H4 (cell line): ENCODE measurements at regions not wholly inside any gene's neighbourhood (a gene's known extent, or its start where the extent isn't known, plus 50 kb on each side); places are given as distances from the start of the nearest gene placed in this dataset.

ENCODE experiments used
- DNase-seq: peaks from one replicate; pipeline ENCODE4 v3.0.0-alpha.2; 2015; ENCODE audit warnings: low spot score

DNA sequence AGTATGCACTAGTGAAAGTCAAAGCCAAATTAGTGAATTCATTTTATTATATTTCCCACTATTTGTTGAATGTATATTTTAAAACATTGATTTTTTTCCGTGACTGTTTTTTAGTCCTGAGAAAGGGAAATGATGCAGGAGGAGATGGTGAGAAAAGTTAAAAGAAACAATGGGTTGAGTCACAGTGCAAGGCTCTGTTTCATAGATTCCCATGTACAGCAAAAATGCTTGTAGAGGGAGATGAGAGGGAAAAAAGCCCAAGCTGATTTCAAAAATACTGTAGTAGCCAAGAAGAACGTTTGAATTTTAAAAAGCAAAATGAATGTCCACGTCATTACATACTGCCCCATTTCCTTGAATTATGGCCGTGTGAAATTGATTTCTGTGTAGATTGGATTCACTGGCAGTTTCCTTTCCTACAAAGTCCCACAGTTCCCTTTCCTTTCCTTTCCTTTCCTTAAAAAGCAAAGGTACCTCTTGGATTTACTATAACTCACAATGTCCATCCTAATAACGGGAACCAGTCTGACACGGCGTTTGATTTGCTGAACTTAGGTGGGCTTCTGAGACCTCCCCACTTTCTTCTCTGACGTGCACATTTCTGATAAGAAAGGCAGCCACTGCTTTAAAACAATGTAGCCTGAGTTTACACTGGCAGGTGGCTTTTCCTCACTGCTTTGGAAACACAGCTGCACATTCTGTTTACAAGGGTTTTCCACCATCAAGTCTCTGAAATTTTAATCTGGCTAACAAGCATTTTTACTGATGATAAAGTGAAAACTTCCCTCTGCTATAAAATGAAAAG is 63.7 kb downstream of the SPCS3 start:
- no peak for DNase-seq

DNA sequence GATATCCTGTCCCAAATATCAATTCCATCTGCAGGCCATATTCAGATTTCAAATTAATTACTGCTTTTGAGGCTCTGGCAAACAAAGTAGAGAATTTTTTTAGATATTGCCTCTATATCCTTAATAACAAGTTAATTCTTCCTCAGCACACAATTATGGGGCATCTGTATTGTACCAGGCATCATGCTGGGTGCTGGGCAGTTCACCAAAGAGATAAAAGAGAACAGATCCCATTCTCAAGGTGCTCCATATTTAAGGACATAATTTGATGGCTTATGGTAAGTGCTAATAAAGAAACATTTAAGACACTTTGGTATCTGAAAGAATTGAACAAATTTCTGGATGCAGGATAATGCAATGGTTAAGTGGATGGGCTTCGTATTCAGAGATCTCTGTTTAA is 65.8 kb downstream of the SPCS3 start:
- no peak for DNase-seq

DNA sequence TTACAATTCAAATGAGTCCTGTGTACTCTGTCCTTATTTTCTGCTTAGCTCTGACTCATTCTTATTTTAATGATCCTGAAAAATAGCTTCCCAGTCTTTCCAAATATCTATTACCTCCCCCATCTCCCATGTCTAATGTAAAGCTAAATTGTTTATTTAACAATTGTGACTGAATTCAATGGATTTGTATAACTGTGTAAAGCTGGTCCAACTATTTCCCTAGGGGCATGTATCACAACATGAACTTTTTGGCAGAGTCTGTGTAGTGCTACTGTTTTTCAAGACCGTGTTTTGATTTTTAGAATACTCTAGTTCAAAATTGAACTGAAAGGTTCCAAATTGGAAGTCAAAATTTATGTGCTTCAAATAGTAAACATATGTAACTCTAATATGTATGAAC is 67.8 kb downstream of the SPCS3 start:
- no peak for DNase-seq

DNA sequence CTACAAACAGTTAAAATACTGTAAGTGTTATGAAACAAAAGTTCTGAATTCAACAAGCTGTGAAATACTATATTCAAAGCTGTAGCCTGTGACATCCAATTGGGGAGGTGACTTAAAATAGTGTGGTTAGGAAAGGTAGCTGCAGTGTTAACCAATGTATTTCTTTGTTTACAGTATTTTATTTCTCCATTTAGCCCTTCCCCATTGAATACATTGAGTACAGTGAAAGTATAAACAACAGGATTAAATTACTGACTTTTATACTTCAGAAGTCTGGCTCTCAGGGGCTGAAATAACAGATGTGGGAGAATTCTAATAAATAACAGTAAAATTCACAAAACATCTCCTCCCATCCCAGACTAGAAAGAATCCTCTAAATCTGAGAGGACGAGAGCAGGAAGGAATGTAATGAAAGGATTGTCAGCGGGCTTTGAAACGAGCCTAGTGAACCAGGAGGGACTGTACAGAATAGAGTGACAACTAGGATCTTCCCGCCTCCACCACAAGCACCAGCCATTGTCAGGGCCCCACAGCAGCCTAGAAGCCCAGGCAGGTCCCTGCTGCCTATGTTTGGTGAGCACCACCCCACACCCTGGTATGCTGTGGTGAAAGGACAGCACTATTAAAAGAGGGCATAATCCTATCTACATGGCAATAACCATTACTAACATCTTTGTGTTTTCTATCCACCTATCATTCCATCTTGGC is 73.7 kb downstream of the SPCS3 start:
- peak; percentile 62 for DNase-seq

DNA sequence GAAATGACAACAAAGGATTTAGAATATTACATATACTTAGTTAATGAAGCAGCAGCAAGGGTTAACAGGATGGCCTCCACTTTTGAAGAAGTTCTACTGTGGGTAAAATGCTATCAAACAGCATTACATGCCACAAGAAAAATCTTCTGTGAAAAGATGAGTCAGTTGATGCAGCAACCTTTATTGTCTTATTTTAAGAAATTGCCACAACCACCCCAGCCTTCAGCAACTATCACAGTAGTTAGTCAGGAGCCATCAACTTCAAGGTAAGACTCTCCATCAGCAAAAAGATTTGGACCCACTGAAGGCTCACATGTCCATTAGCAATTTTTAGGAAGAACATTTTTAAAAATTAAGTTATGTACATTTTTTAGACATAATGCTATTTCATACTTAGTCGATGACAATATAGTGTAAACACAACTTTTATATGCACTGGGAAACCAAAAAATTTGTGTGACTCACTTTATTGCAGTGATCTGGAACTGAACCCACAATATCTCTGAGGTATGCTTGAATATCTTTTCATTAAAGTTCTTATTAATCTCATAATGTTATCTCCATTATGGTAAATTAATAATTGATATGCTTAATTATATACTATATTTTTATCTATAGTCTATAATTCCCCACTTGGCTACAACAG is 81.2 kb downstream of the SPCS3 start:
- DNase-seq = no peak

DNA sequence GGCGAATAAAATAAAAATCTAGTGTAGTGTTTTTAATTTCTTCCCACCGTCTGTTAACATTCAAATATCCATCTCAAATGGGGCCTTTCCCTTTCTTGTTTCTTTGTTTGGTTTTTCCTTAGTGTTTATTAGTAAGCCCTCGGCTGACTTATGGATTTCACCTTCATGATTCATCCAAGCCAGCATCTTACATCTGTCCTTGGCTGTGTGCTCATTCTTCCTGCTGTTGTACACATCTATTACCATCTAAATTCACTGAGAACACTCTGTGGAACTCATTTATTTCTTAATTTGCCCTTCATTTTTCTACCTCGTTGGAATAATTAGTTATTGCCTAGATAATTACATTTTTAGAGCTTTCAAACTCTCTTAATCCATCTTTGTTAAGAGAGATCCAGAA is 84.9 kb downstream of the SPCS3 start:
- no peak for DNase-seq

DNA sequence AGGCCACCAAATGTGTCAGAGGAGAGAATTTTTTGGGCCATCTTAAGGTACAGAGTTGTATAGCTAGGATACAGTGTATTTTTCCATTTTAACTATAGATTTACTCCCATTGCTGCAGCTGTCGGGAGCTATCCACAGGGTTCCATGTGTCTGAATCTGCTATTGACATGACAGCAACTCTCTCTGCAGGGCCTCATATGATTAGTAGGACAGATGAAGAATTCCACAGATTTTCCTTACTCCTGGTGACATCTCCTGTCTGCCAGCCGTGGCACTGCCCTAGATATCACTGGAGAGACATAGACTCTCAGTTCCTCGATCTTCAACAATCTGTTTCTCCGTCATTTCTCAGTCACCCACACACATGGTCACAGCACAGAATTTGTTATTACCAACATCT is 86.5 kb downstream of the SPCS3 start:
- DNase-seq = no peak

DNA sequence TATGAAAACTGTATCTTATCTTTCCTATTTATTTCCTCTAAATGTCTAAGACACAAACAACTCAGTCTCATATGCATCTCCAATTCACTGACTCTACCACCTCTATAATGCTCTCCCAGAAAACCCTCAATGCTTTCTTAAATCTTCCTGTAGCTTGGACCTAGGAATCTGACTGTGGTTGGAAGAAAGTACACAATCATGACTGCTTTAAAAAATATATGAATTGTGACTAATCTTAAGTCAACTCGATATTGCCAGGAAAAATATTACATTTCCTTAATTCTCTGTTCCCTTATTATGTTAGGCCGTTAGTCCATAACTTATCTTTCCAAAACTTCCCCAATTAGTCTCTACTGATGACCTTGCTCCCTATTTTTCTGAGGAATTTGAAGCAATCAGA is 87.0 kb downstream of the SPCS3 start:
- DNase-seq = no peak

DNA sequence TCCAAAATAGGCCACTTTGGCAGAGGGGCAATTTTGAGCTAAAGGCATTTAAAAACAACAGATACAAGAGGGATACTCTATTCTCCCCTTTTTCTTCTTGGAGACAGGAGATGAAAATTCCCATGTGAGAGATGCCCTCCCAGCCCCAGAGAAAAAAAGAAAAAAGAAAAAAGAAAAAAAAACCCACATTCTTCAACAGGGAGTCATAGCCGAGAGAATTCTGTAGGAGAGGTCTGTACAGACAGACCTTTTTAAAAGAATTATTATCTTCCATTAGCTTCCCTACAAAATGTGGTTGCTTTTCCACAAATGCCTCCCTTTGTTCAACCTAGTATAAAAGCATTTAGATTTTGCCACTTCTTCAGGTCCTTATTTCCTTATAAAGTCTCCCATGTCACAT is 89.9 kb downstream of the SPCS3 start:
- no peak for DNase-seq

DNA sequence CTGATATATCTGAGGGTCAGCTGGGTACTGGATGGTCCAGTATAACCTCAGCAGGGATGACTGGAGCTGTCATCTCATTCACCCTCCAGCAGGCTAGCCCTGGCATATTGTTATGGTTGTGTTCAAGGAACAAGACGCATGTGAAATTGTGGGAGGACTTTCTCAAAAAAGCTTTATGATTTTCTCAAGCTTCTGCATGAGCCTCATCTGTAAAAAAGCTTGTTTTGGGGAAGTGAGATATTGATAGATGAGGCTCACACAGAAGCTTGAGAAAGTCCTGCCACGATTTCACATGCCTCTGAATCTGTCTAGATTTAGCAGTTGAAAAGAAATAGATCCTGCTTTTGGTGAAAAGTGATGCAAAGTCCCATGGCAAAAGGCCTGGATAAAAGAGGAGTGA is 93.4 kb downstream of the SPCS3 start:
- no peak for DNase-seq

DNA sequence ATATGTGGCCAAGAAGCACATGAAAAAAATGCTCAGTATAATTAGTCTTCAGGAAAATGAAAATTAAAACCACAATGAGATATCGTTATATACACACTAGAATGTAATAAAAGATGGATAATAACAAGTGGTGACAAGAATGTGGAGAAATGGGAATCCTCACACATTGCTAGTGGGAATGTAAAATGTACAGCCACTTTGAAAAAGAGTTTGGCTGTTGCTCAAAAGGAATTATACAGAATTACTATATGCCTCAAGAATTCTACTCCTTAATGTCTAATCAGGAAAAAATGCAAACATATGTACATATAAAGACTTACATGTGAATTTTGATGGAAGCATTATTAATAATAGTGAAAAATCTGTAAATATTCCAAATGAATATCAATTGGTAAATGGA is 102.2 kb downstream of the SPCS3 start:
- no peak for DNase-seq

DNA sequence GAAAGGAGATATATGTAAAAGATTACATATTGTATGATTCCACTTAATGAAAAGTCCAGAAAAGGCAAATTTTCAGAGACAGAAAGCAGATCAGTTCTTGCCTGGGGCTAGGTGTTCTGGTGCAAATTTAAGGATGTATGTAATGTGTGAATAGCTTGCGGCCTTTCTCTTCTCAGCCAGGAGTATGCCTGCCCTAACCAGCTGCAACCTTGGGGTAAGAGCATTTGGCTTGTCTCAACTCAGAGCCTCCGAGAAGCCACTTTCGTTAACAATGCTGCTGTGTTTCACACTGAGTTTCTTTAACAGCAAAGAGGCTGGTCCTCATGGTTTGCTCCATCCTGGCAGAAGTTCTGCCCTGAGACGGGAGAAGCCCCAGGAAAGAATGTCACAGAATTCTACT is 102.7 kb downstream of the SPCS3 start:
- no peak for DNase-seq

DNA sequence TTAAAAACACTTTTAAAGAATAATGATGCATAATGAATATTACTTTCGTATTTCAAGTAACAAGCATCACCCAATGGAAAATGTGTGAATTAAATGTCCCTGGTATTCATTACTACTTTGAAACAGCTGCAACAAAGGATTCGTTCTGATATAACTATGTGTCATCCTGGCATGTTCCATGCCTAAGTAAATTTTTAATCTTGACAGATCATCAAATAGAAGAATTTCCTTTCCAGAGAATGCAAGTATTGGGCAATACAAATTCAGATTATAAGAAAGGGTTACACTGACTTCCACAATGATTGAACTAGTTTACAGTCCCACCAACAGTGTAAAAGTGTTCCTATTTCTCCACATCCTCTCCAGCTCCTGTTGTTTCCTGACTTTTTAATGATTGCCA is 105.3 kb downstream of the SPCS3 start:
- DNase-seq = no peak

DNA sequence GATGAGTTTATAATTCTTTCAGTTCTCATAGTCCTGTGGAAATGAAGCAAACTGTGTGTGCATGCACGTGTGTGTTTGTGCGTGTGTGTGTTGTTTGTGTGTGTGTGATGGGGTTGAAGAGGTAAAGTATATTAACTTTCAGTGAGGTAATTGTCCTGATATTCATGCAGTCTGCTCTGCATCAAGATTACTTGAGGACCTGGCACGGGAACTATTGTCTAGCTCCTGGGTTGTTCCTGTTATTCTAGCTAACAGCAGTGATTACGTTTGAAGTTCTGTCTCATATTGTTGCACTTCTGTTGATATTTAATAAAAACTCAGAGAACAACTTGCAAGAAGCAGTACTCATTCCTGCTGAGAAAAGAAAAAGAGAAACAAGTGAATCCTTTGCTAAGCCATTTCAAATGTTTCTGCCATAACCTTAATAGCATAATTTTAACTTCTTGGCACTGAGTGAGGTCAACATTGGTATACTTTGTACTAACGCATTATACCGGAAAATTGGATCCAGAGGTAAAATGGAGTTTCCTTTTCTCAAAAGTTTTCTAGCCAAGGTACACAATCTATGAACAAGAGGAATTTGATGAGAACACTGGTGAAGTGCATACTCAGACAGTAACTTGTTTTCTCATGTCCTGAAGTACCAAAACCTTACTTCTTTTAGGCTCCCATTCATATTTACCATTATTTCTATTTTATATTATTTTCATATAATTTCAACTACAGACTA is 113.2 kb downstream of the SPCS3 start:
- no peak for DNase-seq

DNA sequence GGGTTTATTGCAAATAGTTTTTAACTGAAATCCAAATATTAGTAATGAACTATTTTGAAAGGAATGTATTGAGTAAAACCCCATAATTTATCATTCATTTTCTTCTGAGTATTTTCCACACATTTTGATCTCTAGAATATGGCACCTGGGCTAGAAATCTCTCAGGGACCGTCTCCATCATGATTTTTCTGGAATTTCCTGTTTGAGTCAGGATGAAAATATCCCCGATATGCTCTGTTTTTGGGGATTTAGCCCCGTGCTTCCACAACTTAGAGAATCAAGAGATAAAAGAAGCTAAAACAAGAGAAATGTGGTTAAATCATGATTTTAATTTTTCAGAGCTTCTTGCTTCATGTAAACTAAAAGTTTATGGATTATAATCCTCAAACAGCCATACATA is 114.2 kb downstream of the SPCS3 start:
- no peak for DNase-seq

DNA sequence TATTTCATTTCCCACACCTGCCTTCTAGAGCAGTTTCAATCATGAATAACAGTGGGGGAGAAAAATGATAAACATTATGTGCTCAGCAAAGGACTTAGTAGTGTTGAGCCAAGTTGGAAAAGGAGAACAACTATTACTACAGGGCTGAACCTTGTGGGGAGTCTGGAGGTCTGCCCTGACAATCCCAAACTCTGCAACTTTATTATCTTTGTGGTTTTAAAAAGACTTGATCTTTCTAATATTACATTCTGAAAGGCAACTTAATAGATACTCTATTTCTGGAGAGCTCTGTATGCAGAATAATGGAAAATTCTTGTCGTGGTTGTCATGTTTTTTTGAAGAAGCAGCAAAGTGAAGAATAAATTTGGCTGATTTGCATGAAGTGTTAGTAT is 116.1 kb downstream of the SPCS3 start:
- DNase-seq = no peak

DNA sequence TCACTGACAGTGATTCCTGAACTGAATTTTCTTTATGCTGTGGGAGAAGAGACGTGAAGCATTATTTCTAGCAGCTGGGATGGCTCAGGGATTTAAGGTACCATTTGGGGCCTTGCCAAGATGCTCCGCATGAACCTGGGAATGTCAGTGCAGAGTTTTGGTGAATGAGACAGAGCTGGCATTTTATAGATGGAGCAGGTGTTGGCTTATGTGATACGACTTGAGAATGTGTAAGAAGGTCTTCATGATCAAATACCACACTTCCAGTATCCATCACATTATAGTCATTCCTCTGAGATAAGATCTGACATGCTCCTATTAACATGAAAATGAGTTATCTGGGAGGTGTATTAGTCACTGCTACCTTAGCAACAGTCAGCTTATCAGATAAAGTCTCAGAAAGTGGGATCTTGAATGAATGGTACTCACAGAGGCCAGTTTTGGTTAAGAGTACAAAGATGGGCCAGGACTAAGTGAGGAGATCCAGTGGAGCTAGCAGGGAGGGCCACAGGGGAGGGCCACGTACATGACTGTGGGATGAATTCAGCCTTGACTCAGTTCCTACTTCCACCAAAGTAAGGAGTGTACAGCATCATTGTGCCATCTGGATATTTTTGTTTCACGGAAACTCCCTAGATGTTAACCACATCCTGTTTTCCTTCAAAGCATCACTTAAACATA is 116.7 kb downstream of the SPCS3 start:
- DNase-seq = peak; percentile 30

DNA sequence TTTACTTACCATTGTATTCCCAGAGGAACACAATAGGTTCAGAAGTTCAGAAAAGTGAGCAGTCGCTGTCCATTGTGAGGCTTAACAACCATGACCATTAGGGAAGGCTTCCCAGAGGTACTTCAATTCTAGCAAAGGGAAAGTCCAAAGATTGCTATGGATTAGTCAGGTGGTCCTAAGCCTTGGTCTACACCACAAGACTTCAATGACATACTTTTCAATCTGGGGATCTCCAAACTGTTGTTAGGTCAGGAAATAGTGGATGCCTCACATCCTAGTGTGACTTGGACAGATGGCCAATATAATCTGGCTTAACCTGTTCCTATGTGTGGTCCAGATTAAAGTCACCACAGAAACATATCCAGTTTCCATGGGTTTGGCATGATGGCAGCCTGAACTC is 118.0 kb downstream of the SPCS3 start:
- no peak for DNase-seq

DNA sequence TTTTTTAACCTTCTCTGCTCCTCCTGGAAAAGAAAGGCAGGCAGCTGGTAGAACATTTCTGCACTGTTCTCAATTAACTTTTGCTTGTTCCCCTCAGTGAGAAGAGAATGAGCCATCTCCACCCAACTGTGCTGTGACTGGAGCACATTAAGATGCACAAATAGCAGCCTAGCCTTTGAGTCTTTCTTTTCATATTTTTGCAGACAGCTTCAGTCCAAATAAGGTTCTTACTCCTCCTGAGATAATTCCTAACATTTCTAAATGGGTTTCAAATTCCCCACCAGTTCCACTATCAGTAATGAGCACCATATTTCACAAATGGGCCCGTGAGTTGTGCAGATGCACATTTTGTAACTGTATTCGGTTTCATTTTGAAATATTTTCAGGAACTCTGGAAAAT is 118.6 kb downstream of the SPCS3 start:
- no peak for DNase-seq

DNA sequence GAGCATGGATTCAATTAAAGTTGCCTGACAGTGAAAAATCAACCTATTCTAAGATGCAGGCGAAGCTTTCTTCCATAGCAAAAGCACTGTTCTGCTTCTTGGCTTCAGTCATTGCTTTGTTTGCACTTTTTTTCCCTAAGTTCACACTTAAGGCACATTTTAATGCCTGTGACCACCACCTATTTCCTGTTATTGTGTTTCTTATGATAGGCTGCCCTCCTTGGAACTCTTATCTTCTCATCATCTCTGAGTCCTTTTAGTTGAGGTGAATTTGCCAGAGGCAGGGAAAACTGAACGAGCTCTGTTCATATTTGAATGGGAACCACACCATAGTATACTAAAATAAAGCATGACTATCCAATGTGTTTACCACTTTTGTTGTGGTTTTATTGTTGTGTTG is 119.8 kb downstream of the SPCS3 start:
- DNase-seq = peak; percentile 16

DNA sequence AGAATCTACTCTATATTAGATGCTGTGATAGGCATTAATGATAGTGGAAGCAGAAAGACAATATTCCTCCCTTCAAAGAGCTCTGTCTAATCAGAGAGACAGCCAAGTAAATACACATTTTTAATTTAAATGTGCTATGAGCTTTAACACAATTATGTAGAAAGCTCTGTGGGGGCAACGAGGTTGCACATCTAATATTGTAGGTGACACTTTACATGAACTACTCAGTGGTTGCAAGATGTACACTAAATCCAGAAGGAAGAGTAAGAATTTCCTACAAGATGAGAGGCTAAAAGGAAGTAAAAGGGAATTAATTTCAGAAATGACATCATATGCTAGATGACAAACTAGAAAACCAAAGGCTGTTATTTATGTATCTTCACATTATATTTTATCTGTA is 120.9 kb downstream of the SPCS3 start:
- DNase-seq = no peak

DNA sequence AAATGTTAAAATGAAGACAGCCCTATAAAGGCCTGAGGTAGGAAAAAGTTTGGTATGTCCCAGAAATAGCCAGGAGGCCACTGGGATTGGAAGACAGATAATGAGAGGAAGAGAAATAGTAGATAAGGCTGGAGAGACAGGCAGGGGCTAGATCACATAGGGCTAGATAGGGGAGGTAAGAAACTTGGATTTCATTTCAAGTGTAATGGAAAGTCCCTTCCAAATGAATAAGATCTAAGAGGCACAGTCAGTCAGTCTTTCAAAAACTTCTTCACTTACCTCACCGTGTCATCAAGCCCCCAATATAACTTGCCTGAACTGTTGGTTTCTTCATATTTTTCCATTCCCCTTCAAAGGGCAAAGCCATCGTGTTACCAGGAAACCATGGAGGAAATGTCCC is 121.8 kb downstream of the SPCS3 start:
- no peak for DNase-seq
